PFSK-1 (cell line): ENCODE measurements at regions not wholly inside any gene's neighbourhood (a gene's known extent, or its start where the extent isn't known, plus 50 kb on each side); places are given as distances from the start of the nearest gene placed in this dataset.

Source experiments
- FOXP2 ChIP-seq: optimal IDR thresholded peaks from 2 replicates; pipeline ENCODE3; 2011; ENCODE audit warnings: borderline replicate concordance, control low read depth, inconsistent platforms; ENCODE audit not compliant: insufficient read depth; ENCODE audit errors: extremely low read length, extremely low read depth
- POLR2AphosphoS5 ChIP-seq: IDR thresholded peaks from 2 replicates; pipeline ENCODE4 v1.6.1; 2012; ENCODE audit warnings: low read depth, mild to moderate bottlenecking, control low read depth, low read length, moderate library complexity
- SIN3A ChIP-seq: IDR thresholded peaks from 2 replicates; pipeline ENCODE4 v1.6.1; 2012; ENCODE audit warnings: mild to moderate bottlenecking, low read length, moderate library complexity, borderline replicate concordance; ENCODE audit not compliant: insufficient read depth
- TAF1 ChIP-seq: IDR thresholded peaks from 2 replicates; pipeline ENCODE4 v1.6.1; 2012; ENCODE audit warnings: low read length, control low read depth, borderline replicate concordance; ENCODE audit not compliant: insufficient read depth
- TF ChIP-seq, protein P1 (sequence below), 2 experiments: IDR thresholded peaks; 2 replicates each; pipeline versions ENCODE4 v1.6.1 to v1.8.0; 2011 to 2012; ENCODE audit warnings: low read depth in 2 of 2, low read length in 2 of 2, control low read depth in 1 of 2, inconsistent platforms in 1 of 2, mild to moderate bottlenecking in 1 of 2, moderate library complexity in 1 of 2; ENCODE audit not compliant: insufficient read depth in 1 of 2

DNA sequence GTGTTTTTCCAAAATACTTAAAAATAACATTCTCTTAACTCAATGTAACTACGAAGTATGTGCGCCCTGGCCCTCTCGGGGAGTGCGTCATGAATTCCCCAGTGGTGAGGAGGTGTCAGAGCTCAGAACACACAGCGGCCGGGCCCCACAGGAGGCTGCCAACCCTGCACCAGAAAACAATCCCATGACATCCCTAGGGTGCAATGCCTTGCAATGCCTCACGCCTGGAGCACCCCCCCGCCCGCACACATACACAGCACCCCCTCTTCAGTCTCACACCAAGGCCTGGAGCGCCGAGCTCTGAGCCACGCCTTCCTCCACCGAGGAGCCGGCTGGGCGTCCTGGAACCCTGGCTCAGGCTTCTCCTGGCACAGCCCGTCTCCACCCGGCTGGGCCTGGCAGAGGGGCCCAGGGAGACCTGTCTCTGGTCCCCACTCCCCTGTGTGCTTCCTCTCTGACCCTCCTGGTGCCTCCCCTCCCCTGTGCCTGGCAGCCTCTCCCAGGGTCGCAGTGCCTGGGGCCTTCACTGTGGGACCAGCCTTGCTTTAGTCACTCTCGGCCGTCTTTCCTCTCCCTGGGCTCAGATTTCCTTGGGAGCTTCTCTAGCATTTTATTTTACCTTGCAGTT is 108.2 kb upstream of the ADRA2C start:
- TF ChIP-seq POLR2AphosphoS5 (no peak), TAF1 (no peak), FOXP2 (no peak), SIN3A (no peak)
- TF ChIP-seq, protein P1, sequence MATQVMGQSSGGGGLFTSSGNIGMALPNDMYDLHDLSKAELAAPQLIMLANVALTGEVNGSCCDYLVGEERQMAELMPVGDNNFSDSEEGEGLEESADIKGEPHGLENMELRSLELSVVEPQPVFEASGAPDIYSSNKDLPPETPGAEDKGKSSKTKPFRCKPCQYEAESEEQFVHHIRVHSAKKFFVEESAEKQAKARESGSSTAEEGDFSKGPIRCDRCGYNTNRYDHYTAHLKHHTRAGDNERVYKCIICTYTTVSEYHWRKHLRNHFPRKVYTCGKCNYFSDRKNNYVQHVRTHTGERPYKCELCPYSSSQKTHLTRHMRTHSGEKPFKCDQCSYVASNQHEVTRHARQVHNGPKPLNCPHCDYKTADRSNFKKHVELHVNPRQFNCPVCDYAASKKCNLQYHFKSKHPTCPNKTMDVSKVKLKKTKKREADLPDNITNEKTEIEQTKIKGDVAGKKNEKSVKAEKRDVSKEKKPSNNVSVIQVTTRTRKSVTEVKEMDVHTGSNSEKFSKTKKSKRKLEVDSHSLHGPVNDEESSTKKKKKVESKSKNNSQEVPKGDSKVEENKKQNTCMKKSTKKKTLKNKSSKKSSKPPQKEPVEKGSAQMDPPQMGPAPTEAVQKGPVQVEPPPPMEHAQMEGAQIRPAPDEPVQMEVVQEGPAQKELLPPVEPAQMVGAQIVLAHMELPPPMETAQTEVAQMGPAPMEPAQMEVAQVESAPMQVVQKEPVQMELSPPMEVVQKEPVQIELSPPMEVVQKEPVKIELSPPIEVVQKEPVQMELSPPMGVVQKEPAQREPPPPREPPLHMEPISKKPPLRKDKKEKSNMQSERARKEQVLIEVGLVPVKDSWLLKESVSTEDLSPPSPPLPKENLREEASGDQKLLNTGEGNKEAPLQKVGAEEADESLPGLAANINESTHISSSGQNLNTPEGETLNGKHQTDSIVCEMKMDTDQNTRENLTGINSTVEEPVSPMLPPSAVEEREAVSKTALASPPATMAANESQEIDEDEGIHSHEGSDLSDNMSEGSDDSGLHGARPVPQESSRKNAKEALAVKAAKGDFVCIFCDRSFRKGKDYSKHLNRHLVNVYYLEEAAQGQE (IDR thresholded peaks at IDR 0.05; ENCODE audit: insufficient read depth in 1 of 2, low read depth in 2 of 2, low read length in 2 of 2), result no peak

DNA sequence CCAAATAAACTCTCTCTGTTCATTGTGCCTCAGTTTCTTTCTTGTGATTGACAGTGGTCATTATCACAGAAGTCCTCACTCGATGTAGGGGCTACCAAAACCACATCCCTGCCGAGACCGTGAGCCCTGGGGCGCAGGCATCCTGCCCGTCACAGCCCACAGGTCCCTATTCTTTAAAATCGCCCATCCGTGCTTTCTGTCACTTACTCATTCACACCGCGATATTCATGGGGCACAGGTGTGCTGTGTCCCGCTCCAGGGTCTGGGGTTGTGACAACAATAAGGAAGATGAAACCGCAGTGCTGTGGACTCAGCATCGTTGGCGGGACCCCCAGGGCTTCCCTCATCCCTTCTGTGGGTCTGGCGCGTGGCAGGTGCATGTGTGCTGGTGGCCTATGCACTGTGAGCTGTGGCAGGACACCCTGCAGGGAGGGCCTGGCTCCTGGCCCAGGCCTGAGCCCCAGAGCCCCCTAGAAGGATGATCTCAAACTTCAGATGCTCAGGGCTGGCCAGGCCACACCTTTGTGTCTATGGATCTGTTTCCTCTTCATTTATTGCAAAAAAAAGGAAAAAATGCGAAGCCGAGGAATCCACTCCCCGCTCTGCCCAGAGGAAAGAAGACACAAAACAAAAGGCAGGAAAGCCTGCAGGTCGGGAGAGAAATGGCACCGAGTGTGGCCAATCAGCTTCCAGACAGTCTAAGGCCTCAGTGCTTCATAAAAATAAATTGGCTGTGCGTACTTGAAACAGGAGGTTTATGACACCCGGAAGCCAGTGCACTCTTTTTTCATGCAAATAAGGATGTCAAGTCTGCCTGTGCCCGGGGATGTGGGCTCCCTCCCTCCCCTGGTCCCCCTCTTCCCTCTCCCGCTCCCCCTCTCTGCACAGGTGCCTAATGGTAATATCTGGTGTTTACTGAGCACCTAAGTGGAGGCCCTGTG is 109.5 kb upstream of the ADRA2C start:
- TF ChIP-seq TAF1, result no peak
- TF ChIP-seq SIN3A, result no peak
- TF ChIP-seq, protein P1 (IDR thresholded peaks at IDR 0.05; ENCODE audit: insufficient read depth in 1 of 2, low read depth in 2 of 2, low read length in 2 of 2), result no peak
- TF ChIP-seq POLR2AphosphoS5, result no peak
- no peak for TF ChIP-seq FOXP2

DNA sequence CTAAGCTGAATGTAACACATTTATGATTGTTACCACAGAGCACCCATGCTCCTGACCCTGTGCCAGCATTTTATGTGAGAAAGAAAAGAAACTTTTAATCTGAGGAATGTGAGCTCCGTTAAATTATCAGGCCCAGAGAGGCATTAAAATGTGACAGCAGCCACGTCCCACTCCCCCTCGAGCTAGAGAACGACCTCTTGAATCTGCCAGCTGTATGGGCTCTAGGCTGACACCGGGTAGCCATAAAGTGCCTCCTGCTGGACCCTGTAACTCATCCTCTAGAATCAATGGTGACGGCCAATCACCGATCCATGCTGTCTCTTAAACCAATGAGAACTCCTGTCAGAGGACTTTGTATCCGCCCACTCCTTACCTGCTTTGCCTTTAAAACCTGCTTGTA is 110.2 kb upstream of the ADRA2C start:
- TF ChIP-seq, protein P1 (IDR thresholded peaks at IDR 0.05; ENCODE audit: insufficient read depth in 1 of 2, low read depth in 2 of 2, low read length in 2 of 2), result no peak
- no peak for TF ChIP-seq SIN3A
- no peak for TF ChIP-seq TAF1
- TF ChIP-seq FOXP2, result no peak
- no peak for TF ChIP-seq POLR2AphosphoS5

DNA sequence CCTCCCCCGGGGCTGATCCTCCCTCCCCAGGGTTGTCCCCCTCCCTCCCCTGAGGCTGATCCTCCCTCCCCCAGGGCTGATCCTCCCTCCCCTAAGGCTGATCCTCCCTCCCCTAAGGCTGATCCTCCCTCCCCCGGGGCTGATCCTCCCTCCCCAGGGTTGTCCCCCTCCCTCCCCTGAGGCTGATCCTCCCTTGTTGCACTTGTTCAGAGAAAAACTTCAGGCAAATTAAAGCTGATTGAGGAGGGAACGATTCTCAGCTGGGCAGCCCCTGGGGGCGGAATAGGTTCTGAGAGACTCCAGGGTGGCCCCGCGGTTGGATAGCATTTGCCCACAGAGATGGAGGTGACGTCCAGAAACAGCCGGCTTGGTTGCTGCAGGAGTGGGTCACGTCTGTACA is 110.7 kb upstream of the ADRA2C start:
- TF ChIP-seq, protein P1 (IDR thresholded peaks at IDR 0.05; ENCODE audit: insufficient read depth in 1 of 2, low read depth in 2 of 2, low read length in 2 of 2), result no peak
- TF ChIP-seq TAF1 (no peak), POLR2AphosphoS5 (no peak), SIN3A (no peak)
